ENCODE measurements at regions not wholly inside any gene's neighbourhood (a gene's known extent, or its start where the extent isn't known, plus 50 kb on each side); places are given as distances from the start of the nearest gene placed in this dataset.

GRCh38 chr9:74125941-74126340, 371.2 kb upstream of the RORB start:
- H3K27ac ChIP-seq: no peak overlapping the region
- no peaks in the 10 kb centered on the region for H3K36me3 ChIP-seq
- no peak overlapping the region for H3K4me3 ChIP-seq
- Mint-ChIP-seq H3K36me3 (no peaks in the 10 kb centered on the region), H3K27me3 (ENCODE audit: insufficient read depth, low read depth) (no peaks in the 10 kb centered on the region), H3K4me3 (no peak overlapping the region), H3K27ac (no peak overlapping the region), H3K4me1 (peaks cover 12% of the 10 kb centered on the region), H3K9me3 (no peaks in the 10 kb centered on the region)
- H3K27me3 ChIP-seq: no peaks in the 10 kb centered on the region
- H3F3A ChIP-seq (ENCODE audit: low read depth): no peaks in the 10 kb centered on the region
- TF ChIP-seq EZH2 (IDR thresholded peaks at IDR 0.05) (no peak), CTCF (IDR thresholded peaks at IDR 0.05) (no peak), EZH2phosphoT487 (IDR thresholded peaks at IDR 0.05) (no peak)
- no peaks in the 10 kb centered on the region for H3K79me2 ChIP-seq (ENCODE audit: low read depth)
- no peaks in the 10 kb centered on the region for H4K20me1 ChIP-seq (ENCODE audit: low read depth)
- no peak overlapping the region for H3K9ac ChIP-seq
- H2AFZ ChIP-seq (replicated peaks): peak overlapping the region; percentile 38
- H3K9me3 ChIP-seq (ENCODE audit: low read depth): no peaks in the 10 kb centered on the region
- DNase-seq (ENCODE audit: low spot score): peak; percentile 48
- H3K4me1 ChIP-seq: peaks cover 7% of the 10 kb centered on the region
- no peak overlapping the region for H3K4me2 ChIP-seq

DNA sequence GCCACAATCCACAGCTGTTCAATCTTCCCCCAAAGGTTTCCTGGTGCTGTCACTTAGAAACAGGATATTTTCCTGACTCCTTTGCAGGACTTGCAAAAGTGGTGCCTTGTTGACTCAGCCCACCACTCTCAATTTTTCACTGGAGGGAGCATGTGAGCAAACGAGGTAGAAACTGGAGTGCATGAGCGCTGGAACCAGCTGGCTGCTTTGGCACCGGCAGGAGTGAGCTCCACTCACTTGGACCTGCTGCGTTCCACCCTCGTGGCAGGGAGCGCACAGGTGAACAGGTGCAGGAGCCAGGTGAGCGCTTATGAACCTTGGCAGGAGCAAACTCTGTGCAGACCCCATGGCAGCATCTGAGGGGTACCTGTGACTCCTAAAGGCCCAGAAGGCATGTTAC, 364.1 kb upstream of the RORB start:
- no peak overlapping the region for H3K4me3 Mint-ChIP-seq
- Histone ChIP-seq H3F3A (ENCODE audit: low read depth) (no peaks in the 10 kb centered on the region), H3K9me3 (ENCODE audit: low read depth) (no peaks in the 10 kb centered on the region), H3K4me2 (no peak overlapping the region), H4K20me1 (ENCODE audit: low read depth) (no peaks in the 10 kb centered on the region), H3K27me3 (no peaks in the 10 kb centered on the region), H3K27ac (no peak overlapping the region), H3K9ac (no peak overlapping the region), H3K4me3 (no peak overlapping the region), H2AFZ (replicated peaks) (peak overlapping the region; percentile 38), H3K4me1 (no peaks in the 10 kb centered on the region), H3K36me3 (no peaks in the 10 kb centered on the region), H3K79me2 (ENCODE audit: low read depth) (no peaks in the 10 kb centered on the region)
- no peaks in the 10 kb centered on the region for H3K4me1 Mint-ChIP-seq
- no peaks in the 10 kb centered on the region for H3K9me3 Mint-ChIP-seq
- H3K36me3 Mint-ChIP-seq: no peaks in the 10 kb centered on the region
- TF ChIP-seq EZH2 (IDR thresholded peaks at IDR 0.05) (no peak), CTCF (IDR thresholded peaks at IDR 0.05) (peak; percentile 25)
- H3K27me3 Mint-ChIP-seq (ENCODE audit: insufficient read depth, low read depth): no peaks in the 10 kb centered on the region
- peak; percentile 26 for DNase-seq (ENCODE audit: low spot score)
- H3K27ac Mint-ChIP-seq: no peak overlapping the region

- Mint-ChIP-seq H3K27me3 (ENCODE audit: insufficient read depth, low read depth) (no peaks in the 10 kb centered on the region), H3K4me3 (no peak overlapping the region), H3K9me3 (no peaks in the 10 kb centered on the region), H3K4me1 (no peaks in the 10 kb centered on the region), H3K27ac (no peak overlapping the region), H3K36me3 (no peaks in the 10 kb centered on the region)
- H3K79me2 ChIP-seq (ENCODE audit: low read depth): no peaks in the 10 kb centered on the region
- no peak overlapping the region for H3K4me2 ChIP-seq
- no peaks in the 10 kb centered on the region for H3K27me3 ChIP-seq
- no peaks in the 10 kb centered on the region for H3K4me1 ChIP-seq
- H2AFZ ChIP-seq (replicated peaks): no peak overlapping the region
- no peaks in the 10 kb centered on the region for H3K9me3 ChIP-seq (ENCODE audit: low read depth)
- no peak overlapping the region for H3K9ac ChIP-seq
- no peaks in the 10 kb centered on the region for H3F3A ChIP-seq (ENCODE audit: low read depth)
- no peak for DNase-seq (ENCODE audit: low spot score)
- no peaks in the 10 kb centered on the region for H3K36me3 ChIP-seq
- no peak for TF ChIP-seq EZH2phosphoT487 (IDR thresholded peaks at IDR 0.05)
- no peak for TF ChIP-seq EZH2 (IDR thresholded peaks at IDR 0.05)
- no peak for TF ChIP-seq CTCF (IDR thresholded peaks at IDR 0.05)
- H3K4me3 ChIP-seq: no peak overlapping the region
- H3K27ac ChIP-seq: no peak overlapping the region
- H4K20me1 ChIP-seq (ENCODE audit: low read depth): no peaks in the 10 kb centered on the region
Observed at GRCh38 chr9:74133921-74134320, 363.2 kb upstream of the RORB start.

DNA sequence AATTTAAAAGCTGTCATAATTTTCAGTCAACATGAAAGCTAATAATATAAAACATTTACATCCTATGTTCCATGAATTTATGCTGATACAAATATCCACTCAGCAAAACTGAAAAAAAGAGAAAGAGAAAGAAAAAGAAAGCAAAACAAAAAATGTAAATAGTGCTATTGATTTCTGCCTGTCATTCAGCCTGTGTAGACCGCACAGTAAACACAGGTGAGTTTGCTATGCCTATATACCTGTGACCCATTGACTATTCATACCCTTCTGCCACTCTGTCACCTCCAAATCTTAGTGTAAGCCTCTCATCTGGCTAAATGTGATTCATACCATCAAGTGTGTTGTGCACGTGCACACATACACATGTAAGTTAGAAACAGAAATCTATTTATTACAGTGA, 359.0 kb upstream of the RORB start:
- no peaks in the 10 kb centered on the region for H3K79me2 ChIP-seq (ENCODE audit: low read depth)

More for the DNA sequence above, 359.0 kb upstream of the RORB start:
- no peak for TF ChIP-seq EZH2 (IDR thresholded peaks at IDR 0.05)
- no peak for TF ChIP-seq CTCF (IDR thresholded peaks at IDR 0.05)
- TF ChIP-seq EZH2phosphoT487 (IDR thresholded peaks at IDR 0.05): no peak
- Histone ChIP-seq H3K9ac (no peak overlapping the region), H2AFZ (replicated peaks) (no peak overlapping the region), H3K27me3 (no peaks in the 10 kb centered on the region), H3K27ac (no peak overlapping the region), H3K9me3 (ENCODE audit: low read depth) (no peaks in the 10 kb centered on the region), H4K20me1 (ENCODE audit: low read depth) (no peaks in the 10 kb centered on the region), H3F3A (ENCODE audit: low read depth) (no peaks in the 10 kb centered on the region), H3K4me1 (no peaks in the 10 kb centered on the region), H3K4me3 (no peak overlapping the region), H3K36me3 (no peaks in the 10 kb centered on the region), H3K4me2 (no peak overlapping the region)
- H3K27ac Mint-ChIP-seq: no peak overlapping the region
- no peaks in the 10 kb centered on the region for H3K27me3 Mint-ChIP-seq (ENCODE audit: insufficient read depth, low read depth)
- peaks cover 2% of the 10 kb centered on the region for H3K9me3 Mint-ChIP-seq
- no peak for DNase-seq (ENCODE audit: low spot score)
- H3K36me3 Mint-ChIP-seq: no peaks in the 10 kb centered on the region
- H3K4me3 Mint-ChIP-seq: no peak overlapping the region
- H3K4me1 Mint-ChIP-seq: no peaks in the 10 kb centered on the region
